HCT116 (cell line): ENCODE measurements at regions not wholly inside any gene's neighbourhood (a gene's known extent, or its start where the extent isn't known, plus 50 kb on each side); places are given as distances from the start of the nearest gene placed in this dataset.

ENCODE experiments used
- CTCF ChIP-seq, 3 experiments: fragments of 200-600 bp in 1 of 3; sonication (generic) in 1 of 3; IDR thresholded peaks in 2 of 3; conservative IDR thresholded peaks in 1 of 3; 2 replicates each; pipeline ENCODE4 v1.5.1; 2012 to 2017; ENCODE audit warnings: low read depth in 2 of 3, low read length in 2 of 3, antibody characterized with exemption in 1 of 3, borderline replicate concordance in 1 of 3, control low read depth in 1 of 3, mild to moderate bottlenecking in 1 of 3, mixed read lengths in 1 of 3, mixed run types in 1 of 3, moderate library complexity in 1 of 3; ENCODE audit not compliant: insufficient read depth in 1 of 3
- EZH2 ChIP-seq: fragments of 200-600 bp; sonication (generic); IDR thresholded peaks from 2 replicates; pipeline ENCODE4 v1.6.1; 2017; ENCODE audit warnings: antibody characterized with exemption, mixed run types
- JUND ChIP-seq: IDR thresholded peaks from 2 replicates; pipeline ENCODE4 v1.6.1; 2012
- MAX ChIP-seq: IDR thresholded peaks from 2 replicates; pipeline ENCODE4 v1.6.1; 2012
- POLR2A ChIP-seq: IDR thresholded peaks from 2 replicates; pipeline ENCODE4 v1.7.0; 2011; ENCODE audit warnings: borderline replicate concordance; ENCODE audit not compliant: insufficient read depth, insufficient read length; ENCODE audit errors: extremely low read depth
- POLR2AphosphoS5 ChIP-seq: IDR thresholded peaks from 2 replicates; pipeline ENCODE4 v1.6.1; 2011; ENCODE audit warnings: mild to moderate bottlenecking, low read depth, low read length, moderate library complexity
- RAD21 ChIP-seq: IDR thresholded peaks from 2 replicates; pipeline ENCODE4 v1.6.1; 2012; ENCODE audit warnings: low read depth, mild to moderate bottlenecking
- REST ChIP-seq: IDR thresholded peaks from 2 replicates; pipeline ENCODE4 v1.6.1; 2012; ENCODE audit warnings: low read depth
- SP1 ChIP-seq: IDR thresholded peaks from 2 replicates; pipeline ENCODE4 v1.6.1; 2012; ENCODE audit warnings: low read depth
- SRF ChIP-seq: IDR thresholded peaks from 2 replicates; pipeline ENCODE4 v1.6.1; 2012; ENCODE audit warnings: low read depth
- TCF7L2 ChIP-seq: IDR thresholded peaks from 2 replicates; pipeline ENCODE4 v1.7.0; 2011; ENCODE audit warnings: borderline replicate concordance, inconsistent platforms; ENCODE audit not compliant: insufficient read depth, insufficient read length; ENCODE audit errors: extremely low read depth

- TF ChIP-seq POLR2A (no peak), EZH2 (no peak), RAD21 (no peak), CTCF (IDR thresholded peaks at IDR 0.05 in 2 of 3, conservative IDR thresholded peaks at IDR 0.05 in 1 of 3; ENCODE audit: borderline replicate concordance in 1 of 3, insufficient read depth in 1 of 3, low read depth in 2 of 3, low read length in 2 of 3) (no peak), REST (no peak), POLR2AphosphoS5 (no peak), SRF (no peak), SP1 (no peak), TCF7L2 (no peak), MAX (no peak), JUND (no peak)
Measured at GRCh38 chr1:212207118-212207517, 78.1 kb upstream of the PPP2R5A start.
